ENCODE measurements at regions not wholly inside any gene's neighbourhood (a gene's known extent, or its start where the extent isn't known, plus 50 kb on each side); places are given as distances from the start of the nearest gene placed in this dataset.

DNA sequence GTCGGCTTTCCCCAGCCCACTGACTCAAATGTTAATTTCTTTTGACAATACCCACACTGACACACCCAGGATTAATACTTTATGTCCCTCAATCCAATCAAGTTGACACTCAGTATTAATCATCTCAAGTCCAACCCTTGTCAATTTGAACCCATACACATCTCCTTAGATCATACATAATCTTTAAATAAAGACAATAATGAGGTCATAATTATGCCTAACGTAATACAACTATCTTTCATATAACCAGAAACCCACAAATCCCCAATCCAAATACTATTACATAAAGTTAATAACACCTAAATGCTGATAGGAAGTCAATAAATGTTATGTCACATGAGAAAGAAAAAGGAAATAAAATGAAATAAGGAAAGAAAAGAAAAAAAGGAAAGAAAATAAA is 934.2 kb downstream of the CDH9 start:
- H3K9me3 Mint-ChIP-seq = no peaks in the 10 kb centered on the region; a peak in 1 of 5 replicates
- Histone ChIP-seq H2BK20ac (ENCODE audit: low read depth, low read length, poor library complexity, severe bottlenecking) (no peak overlapping the region), H3K4ac (ENCODE audit: low read depth, low read length) (no peak overlapping the region), H3K4me1 (ENCODE audit: insufficient read depth, low read length) (no peaks in the 10 kb centered on the region), H3K27ac (ENCODE audit: insufficient read length, low read depth, low read length) (no peak overlapping the region), H3K56ac (ENCODE audit: insufficient read length, low read depth, low read length) (no peak overlapping the region), H4K8ac (replicated peaks; ENCODE audit: insufficient read length, low read depth, low read length) (no peak overlapping the region), H2BK12ac (ENCODE audit: insufficient read length, low read depth, low read length) (no peak overlapping the region), H4K5ac (ENCODE audit: insufficient read length, low read depth, low read length) (no peak overlapping the region), H3K4me2 (ENCODE audit: insufficient read depth, insufficient read length, low read length) (no peak overlapping the region), H3K79me1 (ENCODE audit: insufficient read depth, low read depth, low read length, poor library complexity, severe bottlenecking) (no peaks in the 10 kb centered on the region), H3K14ac (ENCODE audit: insufficient read depth, low read length) (no peak overlapping the region), H3T11ph (ENCODE audit: low read length) (no peak overlapping the region), H4K20me1 (ENCODE audit: control insufficient read depth, insufficient read depth, insufficient read length) (no peaks in the 10 kb centered on the region), H3K23me2 (ENCODE audit: insufficient read length, low read depth, low read length, poor library complexity, severe bottlenecking) (no peaks in the 10 kb centered on the region), H2AK5ac (ENCODE audit: insufficient read length, low read length) (no peak overlapping the region), H2BK15ac (ENCODE audit: low read depth, low read length) (no peak overlapping the region), H3K79me2 (ENCODE audit: insufficient read depth, low read length) (no peaks in the 10 kb centered on the region), H3K27me3 (ENCODE audit: insufficient read depth, low read length) (no peaks in the 10 kb centered on the region), H3K23ac (ENCODE audit: insufficient read length, low read depth, low read length) (no peak overlapping the region), H3K9ac (ENCODE audit: extremely low read depth, insufficient read length, low read length) (no peak overlapping the region), H2BK5ac (ENCODE audit: insufficient read length, low read length) (no peak overlapping the region), H4K91ac (ENCODE audit: insufficient read length, low read depth, low read length) (no peak overlapping the region), H2BK120ac (ENCODE audit: low read depth, low read length, poor library complexity, severe bottlenecking) (no peak overlapping the region), H3K9me3 (ENCODE audit: control insufficient read depth, low read depth, low read length) (no peaks in the 10 kb centered on the region), H3K18ac (ENCODE audit: insufficient read length, low read depth, low read length) (no peak overlapping the region), H2AFZ (ENCODE audit: low read length) (no peak overlapping the region)
- no peak for DNase-seq
- no CpG with 5 or more reads among the region's 2 CpGs for WGBS (ENCODE audit: extremely low coverage, insufficient read length, low lambda C conversion rate)
- no peak for TF ChIP-seq CTCF (conservative IDR thresholded peaks at IDR 0.05)
- H3K27ac Mint-ChIP-seq = no peak overlapping the region
- no peak overlapping the region for H3K4me3 Mint-ChIP-seq
- H3K4me1 Mint-ChIP-seq = no peaks in the 10 kb centered on the region
- no peaks in the 10 kb centered on the region for H3K27me3 Mint-ChIP-seq (ENCODE audit: low read depth)
- no peaks in the 10 kb centered on the region for H3K36me3 Mint-ChIP-seq (ENCODE audit: insufficient read depth in 1 of 3, low read depth in 3 of 3)
